HG02973 (cell line): ENCODE measurements at regions not wholly inside any gene's neighbourhood (a gene's known extent, or its start where the extent isn't known, plus 50 kb on each side); places are given as distances from the start of the nearest gene placed in this dataset.
"Not testable (repeated sequence)": the region's sequence is repeated elsewhere in the genome, so short reads cannot be mapped to it uniquely, and the experiment has no call there.

Source experiments
- ATAC-seq: cut with Tn5 transposase; IDR thresholded peaks from one replicate; pipeline ENCODE4 v1.9.1; 2021; ENCODE audit warnings: moderate library complexity; ENCODE audit not compliant: unreplicated experiment

GRCh38 chr10:123269675-123270074 lies 115.5 kb downstream of the BUB3 start:
- no peak for ATAC-seq

DNA sequence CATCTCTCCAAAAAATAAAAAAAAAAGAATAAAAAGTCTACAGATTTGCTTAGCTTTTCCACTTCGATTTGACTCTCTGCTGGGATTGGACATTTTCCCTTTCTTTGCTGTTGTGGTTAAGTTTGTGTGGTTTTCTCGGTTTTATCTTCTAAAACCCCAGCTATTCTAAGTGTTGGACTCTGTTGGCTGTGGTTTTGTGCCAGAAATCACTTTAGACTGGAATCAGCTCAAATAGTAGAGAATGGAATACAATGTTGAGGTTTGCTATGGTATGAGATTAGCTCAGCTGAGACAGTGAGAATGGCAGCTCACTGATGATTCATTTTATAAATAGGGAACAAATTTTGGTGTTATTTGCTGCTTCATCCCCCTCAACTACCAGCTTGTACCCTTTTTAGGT lies 116.0 kb downstream of the BUB3 start:
- ATAC-seq = no peak

- ATAC-seq = no peak
These were observed 116.6 kb downstream of the BUB3 start for GRCh38 chr10:123270806-123271205.

DNA sequence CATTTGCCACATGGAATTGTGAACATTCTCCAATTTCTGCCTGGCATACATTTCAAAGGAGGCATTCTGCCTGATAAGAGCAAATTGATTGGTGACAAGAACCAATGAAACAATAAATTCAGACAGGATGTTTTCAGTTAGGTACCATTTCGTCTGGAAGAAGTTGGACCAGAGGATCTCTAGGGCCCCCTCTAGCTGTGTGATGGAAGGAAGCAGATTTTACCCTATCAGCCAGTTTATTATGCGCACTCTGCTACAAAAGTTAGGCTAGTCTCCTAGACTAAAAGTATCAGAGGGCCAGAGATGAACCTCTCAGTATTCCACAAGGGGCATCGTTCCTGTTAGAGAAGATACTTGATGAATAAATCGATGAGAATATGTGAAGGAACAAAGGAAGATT lies 118.0 kb downstream of the BUB3 start:
- no peak for ATAC-seq

DNA sequence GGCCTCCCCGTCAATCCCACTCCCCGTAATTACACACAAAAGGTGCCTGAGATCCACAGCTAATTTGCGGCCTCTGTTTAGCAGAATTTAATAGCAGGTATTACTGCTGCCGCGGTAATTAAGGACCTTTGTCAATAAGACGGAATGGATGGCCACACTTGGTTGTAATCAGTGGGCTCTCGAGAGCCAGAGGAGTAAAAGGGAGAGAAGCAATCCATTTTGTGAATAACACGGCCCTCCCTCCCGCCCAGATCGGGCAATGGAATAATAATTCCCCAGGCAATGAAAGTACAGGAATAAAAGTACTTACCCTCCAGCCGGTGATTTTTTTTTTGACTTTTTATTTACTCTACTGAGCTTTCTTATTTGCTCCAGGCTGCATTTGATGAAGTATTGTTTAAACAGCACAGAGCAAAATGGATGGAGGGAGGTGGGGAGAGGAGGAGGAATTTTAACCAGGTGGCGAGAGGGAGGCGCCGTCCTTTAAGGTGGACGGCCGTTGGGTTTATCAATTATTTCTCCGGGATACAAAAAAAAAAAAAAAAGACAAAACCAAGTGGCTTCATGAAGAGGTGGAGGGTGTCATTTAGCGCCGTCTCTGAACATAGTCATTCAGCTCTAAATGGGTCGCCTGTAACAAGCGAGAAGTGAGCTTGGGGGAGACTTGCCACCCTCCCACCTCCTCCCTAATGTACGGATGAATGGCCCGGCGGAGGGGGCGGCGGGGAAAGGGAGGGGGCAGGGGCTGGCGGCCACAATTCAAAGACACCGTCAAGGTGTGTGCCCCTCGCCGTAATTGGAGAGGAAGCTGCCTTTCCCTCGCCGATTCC lies 120.3 kb downstream of the BUB3 start:
- ATAC-seq = no peak

DNA sequence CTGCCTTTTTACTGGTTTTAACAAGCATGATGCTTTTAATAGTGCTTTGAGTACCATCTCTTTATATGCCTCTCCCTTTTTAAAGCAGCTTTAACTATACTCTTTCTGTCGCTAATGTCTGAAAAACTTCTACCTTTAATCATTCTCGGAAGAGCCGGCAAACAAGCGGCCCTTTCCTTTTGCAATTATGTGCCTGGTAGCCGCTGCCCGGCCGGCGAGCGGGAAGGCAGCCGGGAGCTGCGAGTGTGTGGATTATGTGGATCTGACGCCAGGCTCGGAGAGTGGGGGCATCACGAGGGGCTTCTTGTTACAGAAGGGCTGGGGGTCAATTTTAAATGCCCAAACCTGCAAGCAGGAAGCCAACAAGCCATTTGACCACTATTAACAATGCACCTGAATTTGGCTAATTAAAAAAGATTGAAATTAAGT lies 120.9 kb downstream of the BUB3 start:
- ATAC-seq = no peak

- ATAC-seq = no peak
These were observed 124.2 kb downstream of the BUB3 start for GRCh38 chr10:123278445-123278844.

DNA sequence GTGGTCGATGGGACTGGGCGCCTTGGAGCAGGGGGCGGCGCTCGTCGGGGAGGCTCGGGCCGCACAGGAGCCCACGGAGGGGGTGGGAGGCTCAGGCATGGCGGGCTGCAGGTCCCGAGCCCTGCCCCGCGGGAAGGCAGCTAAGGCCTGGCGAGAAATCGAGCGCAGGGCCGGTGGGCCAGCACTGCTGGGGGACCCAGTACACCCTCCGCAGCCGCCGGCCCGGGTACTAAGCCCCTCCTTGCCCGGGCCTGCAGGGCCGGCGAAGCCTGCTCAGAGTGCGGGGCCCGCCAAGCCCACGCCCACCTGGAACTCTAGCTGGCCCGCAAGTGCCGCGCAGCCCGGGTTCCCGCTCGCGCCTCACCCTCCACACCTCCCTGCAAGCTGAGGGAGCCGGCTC lies 129.2 kb downstream of the BUB3 start:
- ATAC-seq = not testable (repeated sequence)

- no peak for ATAC-seq
These were observed 129.8 kb downstream of the BUB3 start for GRCh38 chr10:123284022-123284421.

GRCh38 chr10:123287594-123288247 lies 133.5 kb downstream of the BUB3 start:
- ATAC-seq = no peak

- no peak for ATAC-seq
These were observed 135.2 kb downstream of the BUB3 start for GRCh38 chr10:123289432-123289831.

GRCh38 chr10:123294109-123294508 lies 139.9 kb downstream of the BUB3 start:
- no peak for ATAC-seq

- ATAC-seq = no peak
These were observed 140.7 kb downstream of the BUB3 start for GRCh38 chr10:123294886-123295285.

GRCh38 chr10:123295644-123296043 lies 141.4 kb downstream of the BUB3 start:
- no peak for ATAC-seq

DNA sequence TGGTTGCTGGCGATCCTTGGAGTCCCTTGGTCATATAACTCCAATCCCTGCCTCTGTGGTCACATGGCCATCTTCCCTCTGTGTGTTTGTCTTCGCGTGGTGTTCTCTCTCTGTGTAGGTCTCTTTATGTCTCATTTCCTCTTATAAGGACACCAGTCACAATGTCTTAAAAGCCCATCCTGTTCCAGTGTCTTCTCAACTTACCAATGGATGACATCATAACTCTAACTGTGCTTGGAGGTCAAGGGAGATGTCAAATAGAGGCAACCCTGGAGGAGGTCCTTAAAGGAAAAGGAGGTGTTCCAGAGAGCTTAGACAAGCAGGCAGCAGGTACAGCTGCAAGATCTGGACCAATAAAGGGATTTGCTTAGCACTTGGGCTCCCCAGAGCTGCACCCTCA lies 143.0 kb downstream of the BUB3 start:
- no peak for ATAC-seq

GRCh38 chr10:123298583-123298982 lies 144.4 kb downstream of the BUB3 start:
- no peak for ATAC-seq

DNA sequence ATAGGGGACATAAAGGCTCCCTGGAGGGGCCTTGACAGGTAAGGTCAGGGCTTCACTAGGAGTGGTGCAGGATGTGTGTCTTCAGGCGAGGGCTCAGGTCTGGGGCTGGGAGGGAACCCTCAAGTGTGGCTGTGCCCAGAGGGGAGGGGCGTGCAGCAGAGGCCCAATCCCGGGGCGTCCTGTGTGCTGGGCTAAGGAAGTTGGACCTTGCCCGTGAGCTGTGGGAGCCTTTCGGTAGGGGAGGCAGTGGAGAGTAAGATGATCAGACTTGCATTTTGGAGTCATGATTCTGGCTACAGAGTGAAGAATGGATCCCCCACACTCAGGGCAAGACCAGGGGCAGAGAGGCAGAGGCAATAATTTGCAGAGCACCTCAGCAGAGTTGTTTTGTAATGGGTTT lies 145.4 kb downstream of the BUB3 start:
- ATAC-seq = no peak

DNA sequence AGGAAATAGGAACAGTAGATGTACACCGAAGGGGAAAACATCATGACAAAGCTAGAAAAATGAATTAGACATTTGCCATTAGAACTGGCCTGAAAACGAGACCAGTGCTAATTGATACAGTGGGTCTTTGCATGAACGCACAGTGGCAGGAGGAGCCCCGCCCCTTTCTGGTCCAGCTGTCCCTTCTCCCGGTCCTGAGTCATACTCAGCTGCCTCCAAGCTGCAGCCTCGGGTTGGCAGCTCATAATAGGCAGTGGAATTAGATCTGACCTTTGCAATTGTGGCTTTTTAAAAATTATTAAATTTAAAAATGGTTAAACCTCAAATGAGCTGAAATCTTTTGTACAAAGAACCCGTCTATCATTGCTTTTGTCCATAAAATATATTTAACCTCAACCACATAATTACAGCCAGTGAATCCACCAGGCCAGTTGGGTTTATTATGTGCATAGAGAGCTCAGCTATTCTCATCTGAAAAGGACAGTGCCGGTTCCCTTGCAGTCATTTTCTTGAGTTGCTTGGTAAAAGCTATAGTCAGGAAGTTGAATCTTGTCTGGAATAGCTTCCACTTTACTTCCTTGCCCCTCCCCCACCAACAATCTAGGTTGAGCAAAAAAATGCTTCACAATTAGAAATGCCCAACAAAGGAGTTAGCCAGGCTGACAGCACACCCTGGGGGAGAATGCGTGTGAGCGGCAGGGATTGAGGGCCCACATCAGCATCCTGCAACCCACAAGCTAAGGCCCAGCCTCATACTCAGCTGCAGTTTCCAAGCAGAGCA lies 147.1 kb downstream of the BUB3 start:
- no peak for ATAC-seq

DNA sequence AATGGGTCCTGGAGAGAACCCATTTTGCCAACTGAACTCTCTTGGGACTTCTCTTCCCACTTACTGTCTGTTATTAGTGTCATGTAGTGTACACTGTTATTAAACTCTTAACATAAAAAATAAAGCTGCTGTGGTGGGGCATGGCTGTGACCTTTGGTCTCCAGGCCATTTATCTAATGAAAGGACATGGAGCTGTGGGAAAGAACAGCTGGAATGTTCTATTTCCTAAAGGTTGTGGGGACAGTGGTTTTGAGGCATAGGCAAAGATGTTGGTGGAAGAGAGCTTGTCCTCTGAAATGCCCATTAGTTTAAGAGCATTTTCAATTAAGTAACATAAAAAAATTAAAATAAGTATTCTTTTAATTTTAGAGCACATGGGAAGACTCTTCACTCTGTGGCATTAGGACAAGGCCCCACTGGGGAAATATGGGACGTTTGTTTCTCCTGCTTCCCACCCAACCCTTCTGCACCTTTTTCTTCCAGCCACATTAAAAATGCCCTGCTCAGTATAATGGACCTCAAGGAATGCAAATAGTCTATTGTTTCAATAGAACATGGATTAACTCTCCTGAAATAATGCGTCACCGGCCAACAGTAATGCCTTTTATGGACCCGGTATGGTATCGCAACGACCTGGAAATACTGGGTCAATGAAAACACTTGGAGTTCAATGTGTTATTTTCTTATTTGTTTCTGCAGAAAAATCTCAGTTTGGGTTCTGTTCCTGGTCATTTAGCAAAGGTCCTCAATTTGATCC lies 149.6 kb downstream of the BUB3 start:
- no peak for ATAC-seq

DNA sequence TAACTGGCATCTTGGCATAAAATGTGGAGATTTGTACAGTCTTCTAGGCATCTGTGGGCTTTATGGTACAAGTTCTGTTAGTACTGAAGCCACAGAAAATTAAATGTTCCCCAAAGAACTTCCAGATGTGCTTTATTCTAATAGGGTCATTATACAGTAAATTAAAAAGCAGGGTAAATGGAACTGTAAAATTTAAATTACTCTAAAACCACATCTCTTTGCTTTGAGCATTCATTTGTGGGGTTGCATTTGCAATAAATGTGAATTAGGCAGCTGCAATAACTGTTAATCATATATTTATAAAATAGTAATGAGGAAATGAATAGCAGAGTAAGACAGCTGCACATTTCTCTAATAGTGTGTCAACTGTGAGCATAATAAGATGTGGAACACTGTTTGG lies 151.5 kb downstream of the BUB3 start:
- no peak for ATAC-seq

DNA sequence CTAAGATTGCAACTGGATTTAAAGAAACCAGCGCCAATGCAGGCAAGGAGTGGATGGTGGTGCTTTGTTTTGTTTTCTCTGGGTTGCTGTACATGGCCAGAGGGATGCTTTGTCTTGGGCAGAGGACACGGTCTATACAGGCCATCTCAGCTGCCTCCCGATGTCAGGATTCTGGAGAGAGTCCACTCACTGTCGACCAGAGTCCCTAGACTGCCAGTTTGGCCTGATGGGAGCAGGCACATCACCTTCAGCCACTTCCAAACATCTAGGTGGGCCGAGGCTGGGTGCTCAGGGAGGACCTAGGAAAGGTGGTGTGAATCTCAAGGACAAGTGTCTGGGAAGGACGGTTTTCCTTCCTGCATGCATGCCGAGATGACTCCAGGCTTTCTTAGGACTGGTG lies 152.1 kb downstream of the BUB3 start:
- ATAC-seq = no peak
